ENCODE measurements at regions not wholly inside any gene's neighbourhood (a gene's known extent, or its start where the extent isn't known, plus 50 kb on each side); places are given as distances from the start of the nearest gene placed in this dataset.
"Not testable (repeated sequence)": the region's sequence is repeated elsewhere in the genome, so short reads cannot be mapped to it uniquely, and the experiment has no call there.

GRCh38 chr3:182523424-182523823 is 269.9 kb upstream of the ATP11B start:
- H3K27ac Mint-ChIP-seq; H3K4me1 Mint-ChIP-seq; DNase-seq; H3K4me3 Mint-ChIP-seq; ATAC-seq; H3K27me3 Mint-ChIP-seq; H3K36me3 Mint-ChIP-seq; H3K9me3 Mint-ChIP-seq (ENCODE audit: low read depth): not testable (repeated sequence)
- CTCF ChIA-PET = interaction anchor here (1.0 kb wide), 1 partner anchor 513 kb away, joined by 3 read pairs; no protein-coding TSS in a partner anchor

DNA sequence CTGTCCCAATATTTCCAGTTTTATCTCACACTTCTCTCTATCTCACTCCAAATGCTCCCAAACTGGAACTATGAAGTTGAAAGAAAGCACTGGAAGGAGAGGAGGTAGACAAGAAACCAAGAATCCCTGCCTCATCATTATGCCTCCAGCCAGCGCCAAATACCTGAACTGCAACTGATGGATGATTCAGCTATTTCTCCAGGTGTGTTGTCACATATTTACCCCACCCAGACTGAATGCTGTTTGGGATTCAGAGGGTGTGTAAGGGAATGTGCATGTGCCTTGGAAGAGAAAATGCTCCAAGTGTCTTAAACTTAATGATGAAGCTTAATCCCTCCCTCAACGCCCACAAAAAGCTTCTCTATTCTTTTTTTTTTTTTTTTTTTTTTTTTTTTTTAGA is 269.5 kb upstream of the ATP11B start:
- ATAC-seq (no peak), DNase-seq (no peak)
- no peak overlapping the region for H3K27ac Mint-ChIP-seq
- H3K27me3 Mint-ChIP-seq = no peaks in the 10 kb centered on the region
- H3K36me3 Mint-ChIP-seq = no peaks in the 10 kb centered on the region
- CTCF ChIA-PET = interaction anchor here (1.0 kb wide), 1 partner anchor 513 kb away, joined by 3 read pairs; no protein-coding TSS in a partner anchor
- H3K4me3 Mint-ChIP-seq = no peak overlapping the region
- H3K4me1 Mint-ChIP-seq = no peaks in the 10 kb centered on the region
- H3K9me3 Mint-ChIP-seq (ENCODE audit: low read depth) = no peaks in the 10 kb centered on the region

- Mint-ChIP-seq H3K4me3 (no peak overlapping the region), H3K4me1 (no peaks in the 10 kb centered on the region), H3K27me3 (no peaks in the 10 kb centered on the region), H3K9me3 (ENCODE audit: low read depth) (no peaks in the 10 kb centered on the region), H3K36me3 (no peaks in the 10 kb centered on the region), H3K27ac (no peak overlapping the region)
- CTCF ChIA-PET = no interaction called here
- DNase-seq (no peak), ATAC-seq (no peak)
Observed at GRCh38 chr3:182524711-182525401, 268.4 kb upstream of the ATP11B start.

GRCh38 chr3:182525766-182526374 is 267.4 kb upstream of the ATP11B start:
- ATAC-seq (no peak), DNase-seq (no peak)
- Mint-ChIP-seq H3K27ac (no peak overlapping the region), H3K4me1 (no peaks in the 10 kb centered on the region), H3K4me3 (no peak overlapping the region), H3K9me3 (ENCODE audit: low read depth) (no peaks in the 10 kb centered on the region), H3K36me3 (no peaks in the 10 kb centered on the region), H3K27me3 (no peaks in the 10 kb centered on the region)
- CTCF ChIA-PET = no interaction called here

GRCh38 chr3:182527745-182528144 is 265.6 kb upstream of the ATP11B start:
- Mint-ChIP-seq H3K27ac (no peak overlapping the region), H3K4me1 (no peaks in the 10 kb centered on the region), H3K27me3 (no peaks in the 10 kb centered on the region), H3K4me3 (no peak overlapping the region), H3K9me3 (ENCODE audit: low read depth) (no peaks in the 10 kb centered on the region), H3K36me3 (no peaks in the 10 kb centered on the region)
- no peak for DNase-seq
- no peak for ATAC-seq
- CTCF ChIA-PET = no interaction called here

GRCh38 chr3:182530316-182530715 is 263.0 kb upstream of the ATP11B start:
- Mint-ChIP-seq H3K27me3 (no peaks in the 10 kb centered on the region), H3K36me3 (no peaks in the 10 kb centered on the region), H3K4me1 (no peaks in the 10 kb centered on the region), H3K9me3 (ENCODE audit: low read depth) (no peaks in the 10 kb centered on the region), H3K4me3 (no peak overlapping the region), H3K27ac (no peak overlapping the region)
- DNase-seq = no peak
- no peak for ATAC-seq
- CTCF ChIA-PET = no interaction called here

GRCh38 chr3:182533394-182533793 is 259.9 kb upstream of the ATP11B start:
- ATAC-seq (no peak), DNase-seq (no peak)
- Mint-ChIP-seq H3K36me3 (no peaks in the 10 kb centered on the region), H3K9me3 (ENCODE audit: low read depth) (no peaks in the 10 kb centered on the region), H3K4me1 (no peaks in the 10 kb centered on the region), H3K27me3 (no peaks in the 10 kb centered on the region), H3K27ac (no peak overlapping the region), H3K4me3 (no peak overlapping the region)
- CTCF ChIA-PET = no interaction called here

DNA sequence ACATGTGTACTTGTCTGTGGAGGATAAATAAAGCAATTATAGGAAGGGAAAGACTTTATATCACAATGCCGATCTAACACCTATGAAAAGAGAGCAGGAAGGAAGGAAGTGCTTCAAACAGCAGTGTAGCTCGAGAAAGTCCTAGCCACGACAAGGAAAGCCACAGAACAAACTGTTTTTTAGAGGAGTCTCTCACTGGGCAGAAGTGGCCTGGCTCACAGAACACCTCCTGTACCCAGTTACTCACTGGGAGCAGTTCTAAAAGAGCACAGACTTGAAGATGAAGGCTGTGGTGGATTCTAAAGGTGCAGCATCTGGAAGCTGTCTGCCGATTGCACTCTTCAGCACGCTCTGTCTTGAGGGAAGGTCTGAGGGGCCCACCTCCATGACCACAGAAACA is 248.8 kb upstream of the ATP11B start:
- Mint-ChIP-seq H3K36me3 (no peaks in the 10 kb centered on the region), H3K9me3 (ENCODE audit: low read depth) (no peaks in the 10 kb centered on the region), H3K4me1 (no peaks in the 10 kb centered on the region), H3K27ac (no peak overlapping the region), H3K4me3 (no peak overlapping the region), H3K27me3 (no peaks in the 10 kb centered on the region)
- ATAC-seq (no peak), DNase-seq (no peak)
- CTCF ChIA-PET = no interaction called here

GRCh38 chr3:182562274-182562673 is 231.0 kb upstream of the ATP11B start:
- H3K27ac Mint-ChIP-seq = no peak overlapping the region
- no peak for ATAC-seq

DNA sequence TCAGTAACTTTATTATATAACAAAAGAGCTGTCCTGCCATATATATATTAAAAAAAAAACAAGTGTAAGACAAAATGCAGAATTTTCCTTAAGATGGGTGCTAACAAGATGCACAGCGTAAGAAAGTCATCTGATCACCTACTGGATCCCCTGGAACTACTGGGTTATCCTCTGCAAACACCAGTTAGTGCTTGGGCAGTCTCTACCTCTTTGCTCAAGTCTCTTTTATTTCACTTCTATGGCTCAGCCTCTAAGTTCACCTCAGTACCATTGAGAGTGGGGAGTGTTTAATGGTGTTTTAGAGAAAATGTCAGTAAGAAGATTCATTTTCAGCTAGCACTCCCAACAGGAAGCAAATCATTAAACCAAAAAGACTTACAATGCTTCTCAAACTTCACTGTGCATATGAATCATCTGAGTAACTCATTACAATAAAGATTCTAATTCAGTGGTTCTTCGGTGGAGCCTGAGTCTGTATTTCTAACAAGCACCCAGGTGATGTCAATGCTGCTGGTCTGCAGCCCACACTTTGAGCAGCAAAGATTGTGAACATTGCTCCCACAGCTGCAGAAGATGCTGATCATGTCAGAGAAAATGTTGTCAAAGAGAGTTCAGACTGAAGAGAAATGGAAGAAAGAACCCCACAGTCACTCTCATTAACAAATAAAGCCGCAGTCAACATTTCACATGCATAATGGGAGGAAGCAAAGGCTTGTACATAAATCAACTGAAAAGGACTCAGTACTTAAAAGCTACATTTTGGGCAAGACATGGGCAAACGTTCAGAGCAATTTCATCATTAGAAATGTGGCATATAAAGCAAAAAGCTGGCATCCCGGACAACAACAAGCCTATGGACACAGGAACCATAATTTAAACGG is 227.1 kb upstream of the ATP11B start:
- CTCF ChIA-PET = no interaction called here
- Mint-ChIP-seq H3K27me3 (no peaks in the 10 kb centered on the region), H3K27ac (no peak overlapping the region), H3K36me3 (no peaks in the 10 kb centered on the region), H3K9me3 (ENCODE audit: low read depth) (no peaks in the 10 kb centered on the region), H3K4me3 (no peak overlapping the region), H3K4me1 (no peaks in the 10 kb centered on the region)
- ATAC-seq (no peak), DNase-seq (no peak)

More at GRCh38 chr3:182562274-182562673, 231.0 kb upstream of the ATP11B start:
- Mint-ChIP-seq H3K4me1 (no peaks in the 10 kb centered on the region), H3K27me3 (no peaks in the 10 kb centered on the region), H3K4me3 (no peak overlapping the region), H3K9me3 (ENCODE audit: low read depth) (no peaks in the 10 kb centered on the region), H3K36me3 (no peaks in the 10 kb centered on the region)
- no peak for DNase-seq
- CTCF ChIA-PET = no interaction called here

DNA sequence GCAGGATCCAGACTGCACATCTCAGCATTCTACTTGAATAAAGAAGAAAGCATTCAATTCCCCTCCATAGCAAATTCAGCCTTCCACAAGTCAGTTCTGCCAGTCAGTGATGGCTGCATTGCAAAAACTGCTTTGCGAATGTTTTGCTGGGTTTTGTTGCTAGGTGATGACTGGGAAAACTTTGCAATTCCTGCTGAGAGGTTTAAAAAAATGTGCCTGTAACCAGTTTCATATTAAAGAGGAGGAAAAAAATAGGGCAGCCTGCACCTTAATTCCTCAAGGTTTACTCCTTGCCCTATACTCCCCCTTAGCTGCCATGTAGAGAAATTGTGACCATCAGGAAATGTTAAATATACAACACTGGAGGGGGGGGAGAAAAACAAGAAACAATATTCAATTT is 225.6 kb upstream of the ATP11B start:
- Mint-ChIP-seq H3K4me1 (no peaks in the 10 kb centered on the region), H3K27me3 (no peaks in the 10 kb centered on the region), H3K36me3 (no peaks in the 10 kb centered on the region), H3K27ac (no peak overlapping the region), H3K9me3 (ENCODE audit: low read depth) (no peaks in the 10 kb centered on the region), H3K4me3 (no peak overlapping the region)
- ATAC-seq (no peak), DNase-seq (no peak)
- CTCF ChIA-PET = no interaction called here

- ATAC-seq (no peak), DNase-seq (no peak)
- no peaks in the 10 kb centered on the region for H3K36me3 Mint-ChIP-seq
- H3K9me3 Mint-ChIP-seq (ENCODE audit: low read depth) = no peaks in the 10 kb centered on the region
- H3K27me3 Mint-ChIP-seq = no peaks in the 10 kb centered on the region
- CTCF ChIA-PET = no interaction called here
- H3K4me3 Mint-ChIP-seq = no peak overlapping the region
- no peak overlapping the region for H3K27ac Mint-ChIP-seq
- no peaks in the 10 kb centered on the region for H3K4me1 Mint-ChIP-seq
Observed at GRCh38 chr3:182568261-182568660, 225.0 kb upstream of the ATP11B start.

DNA sequence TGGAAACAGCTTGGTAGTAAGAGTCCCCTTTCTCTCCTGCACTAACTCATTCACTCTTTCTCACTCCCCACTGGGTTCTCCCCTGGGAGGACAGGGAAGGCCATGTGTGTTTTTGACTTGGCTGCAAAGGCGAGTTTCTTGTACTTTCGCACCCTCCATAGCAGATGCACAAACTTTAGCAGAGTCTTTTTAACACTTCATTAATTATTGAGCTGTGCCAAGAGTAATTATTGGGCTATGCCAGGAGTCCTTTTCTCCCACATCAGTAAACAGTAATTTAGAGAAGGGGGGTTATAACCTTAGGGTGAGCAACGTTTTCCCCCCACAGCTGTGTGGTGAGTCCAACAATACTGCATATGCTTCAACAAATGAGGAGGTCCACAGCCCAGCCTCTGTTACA is 224.4 kb upstream of the ATP11B start:
- CTCF ChIA-PET = no interaction called here
- Mint-ChIP-seq H3K36me3 (no peaks in the 10 kb centered on the region), H3K4me3 (no peak overlapping the region), H3K4me1 (no peaks in the 10 kb centered on the region), H3K27me3 (no peaks in the 10 kb centered on the region), H3K27ac (no peak overlapping the region), H3K9me3 (ENCODE audit: low read depth) (peaks cover 3% of the 10 kb centered on the region)
- ATAC-seq (no peak), DNase-seq (no peak)
